NCI-H2081 treated with DMSO at 0.1 percent for 48 hours (cell line): ENCODE measurements at regions not wholly inside any gene's neighbourhood (a gene's known extent, or its start where the extent isn't known, plus 50 kb on each side); places are given as distances from the start of the nearest gene placed in this dataset.
"Not testable (repeated sequence)": the region's sequence is repeated elsewhere in the genome, so short reads cannot be mapped to it uniquely, and the experiment has no call there.

ENCODE experiments used
- DNase-seq: peaks from one replicate; lab custom pipeline; 2025; lab: John Stamatoyannopoulos, UW

- DNase-seq, result not testable (repeated sequence)
These were observed 808.4 kb downstream of the FSCB start for GRCh38 chr14:43698561-43699284.

GRCh38 chr14:43697003-43697402, 810.1 kb downstream of the FSCB start:
- DNase-seq, result no peak

GRCh38 chr14:43692706-43693105, 814.4 kb downstream of the FSCB start:
- DNase-seq, result no peak

- no peak for DNase-seq
These were observed 819.2 kb downstream of the FSCB start for GRCh38 chr14:43687921-43688320.

GRCh38 chr14:43677581-43677980, 829.5 kb downstream of the FSCB start:
- DNase-seq, result no peak

GRCh38 chr14:43674273-43674672, 832.8 kb downstream of the FSCB start:
- no peak for DNase-seq

- no peak for DNase-seq
These were observed 835.2 kb downstream of the FSCB start for GRCh38 chr14:43671716-43672485.

GRCh38 chr14:43669355-43669754, 837.7 kb downstream of the FSCB start:
- no peak for DNase-seq

GRCh38 chr14:43665570-43666267, 841.4 kb downstream of the FSCB start:
- DNase-seq, result no peak

GRCh38 chr14:43655194-43655593, 851.9 kb downstream of the FSCB start:
- not testable (repeated sequence) for DNase-seq

- no peak for DNase-seq
These were observed 855.2 kb downstream of the FSCB start for GRCh38 chr14:43651896-43652295.

GRCh38 chr14:43651185-43651787, 855.8 kb downstream of the FSCB start:
- DNase-seq, result no peak

- DNase-seq, result no peak
These were observed 857.6 kb downstream of the FSCB start for GRCh38 chr14:43649508-43649907.

GRCh38 chr14:43647302-43647701, 859.8 kb downstream of the FSCB start:
- DNase-seq, result no peak

- no peak for DNase-seq
These were observed 866.3 kb downstream of the FSCB start for GRCh38 chr14:43640718-43641267.

GRCh38 chr14:43625294-43625693, 881.8 kb downstream of the FSCB start:
- DNase-seq, result no peak

GRCh38 chr14:43621282-43621681, 885.8 kb downstream of the FSCB start:
- DNase-seq, result no peak

GRCh38 chr14:43595096-43595772, 911.8 kb downstream of the FSCB start:
- no peak for DNase-seq

- DNase-seq, result no peak
These were observed 915.3 kb downstream of the FSCB start for GRCh38 chr14:43591776-43592175.

- no peak for DNase-seq
These were observed 919.9 kb downstream of the FSCB start for GRCh38 chr14:43587183-43587582.

GRCh38 chr14:43579671-43580070, 927.4 kb downstream of the FSCB start:
- no peak for DNase-seq

GRCh38 chr14:43568022-43568421, 939.1 kb downstream of the FSCB start:
- DNase-seq, result no peak
